ENCODE measurements at regions not wholly inside any gene's neighbourhood (a gene's known extent, or its start where the extent isn't known, plus 50 kb on each side); places are given as distances from the start of the nearest gene placed in this dataset.
"Not testable (repeated sequence)": the region's sequence is repeated elsewhere in the genome, so short reads cannot be mapped to it uniquely, and the experiment has no call there.

- Histone ChIP-seq H4K20me1 (ENCODE audit: insufficient read depth, low read length) (no peaks in the 10 kb centered on the region; the same call in 1 of the 2 replicates), H2AFZ (replicated peaks; ENCODE audit: low read length, poor library complexity) (no peak overlapping the region), H2BK120ac (ENCODE audit: low read depth, low read length) (no peak overlapping the region), H2BK5ac (ENCODE audit: low read depth, low read length, poor library complexity, severe bottlenecking) (no peak overlapping the region), H3K79me1 (ENCODE audit: low read depth in 1 of 2, low read length in 2 of 2) (no peaks in the 10 kb centered on the region), H3K4me3 (ENCODE audit: insufficient read depth, low read depth, low read length) (no peak overlapping the region), H3K9me3 (ENCODE audit: control insufficient read depth, insufficient read depth, low read length) (no peaks in the 10 kb centered on the region), H2BK20ac (ENCODE audit: low read depth, low read length) (no peak overlapping the region), H2AK9ac (replicated peaks; ENCODE audit: low read depth, low read length, poor library complexity) (no peak overlapping the region), H3K36me3 (ENCODE audit: control insufficient read depth, insufficient read depth, low read length) (no peaks in the 10 kb centered on the region), H3K4me1 (ENCODE audit: control insufficient read depth, insufficient read depth, low read length) (no peaks in the 10 kb centered on the region), H4K5ac (ENCODE audit: low read depth, low read length) (no peak overlapping the region), H3K4ac (ENCODE audit: low read depth, low read length) (no peak overlapping the region), H3K9me1 (ENCODE audit: insufficient read depth, low read length) (no peaks in the 10 kb centered on the region), H3K9ac (ENCODE audit: low read depth, low read length) (no peak overlapping the region), H3K56ac (ENCODE audit: extremely low read depth, insufficient read depth, low read length) (no peak overlapping the region), H4K91ac (ENCODE audit: insufficient read depth, low read depth, low read length) (no peak overlapping the region), H2BK15ac (ENCODE audit: low read depth, low read length) (no peak overlapping the region), H2AK5ac (ENCODE audit: low read depth, low read length) (no peak overlapping the region), H4K8ac (ENCODE audit: low read depth in 2 of 2, low read length in 2 of 2) (no peak overlapping the region), H3K4me2 (ENCODE audit: low read depth, low read length) (no peak overlapping the region), H3K18ac (ENCODE audit: low read depth, low read length) (no peak overlapping the region), H3K27me3 (ENCODE audit: control insufficient read depth, insufficient read depth, low read length) (no peaks in the 10 kb centered on the region), H3K27ac (ENCODE audit: insufficient read depth, low read length) (no peak overlapping the region), H3K14ac (replicated peaks; ENCODE audit: low read depth, low read length) (no peak overlapping the region), H3K23ac (ENCODE audit: low read depth, low read length) (no peak overlapping the region)
- in situ Hi-C loops (cut with MboI; ENCODE audit: low sequenced_read_pairs) (no loop called here), intact Hi-C loops (cut with micrococcal nuclease) (no loop called here), dilution Hi-C loops (cut with HindIII; ENCODE audit: low sequenced_read_pairs, unreplicated experiment) (no loop called here)
- ChIA-PET POLR2A (ENCODE audit: unreplicated experiment) (no interaction called here), CTCF (interaction anchor here (1.3 kb wide), 1 partner anchor 9 kb away, joined by 3 read pairs; no protein-coding TSS in a partner anchor)
- 83% methylated on average over 1 of the region's 2 CpGs; no CpG with 5 or more reads in 1 of the 2 experiments for WGBS, 2 experiments (ENCODE audit: extremely low coverage in 2 of 2, insufficient read length in 1 of 2)
- BruUV-seq (replicated peaks): no TSS peak
- ATAC-seq (ENCODE audit: low read depth) (no peak), DNase-seq (no peak)
- TF ChIP-seq POLR2A (IDR thresholded peaks at IDR 0.05; ENCODE audit: low read depth, low read length) (no peak), BHLHE40 (IDR thresholded peaks at IDR 0.05; ENCODE audit: low read depth, low read length) (no peak), MAZ (IDR thresholded peaks at IDR 0.05; ENCODE audit: borderline replicate concordance, low read depth, low read length) (no peak), CHD1 (IDR thresholded peaks at IDR 0.05; ENCODE audit: low read depth, low read length) (no peak), MAFK (IDR thresholded peaks at IDR 0.05; ENCODE audit: low read depth, low read length) (no peak), RAD21 (IDR thresholded peaks at IDR 0.05; ENCODE audit: low read length) (no peak)
These were observed 438.9 kb upstream of the PODXL start for GRCh38 chr7:131995324-131995723.

GRCh38 chr7:131981069-131981468 is 424.6 kb upstream of the PODXL start:
- ATAC-seq (ENCODE audit: low read depth); in situ Hi-C loops (cut with MboI; ENCODE audit: low sequenced_read_pairs); H3K56ac ChIP-seq (ENCODE audit: extremely low read depth, insufficient read depth, low read length); H2AFZ ChIP-seq (replicated peaks; ENCODE audit: low read length, poor library complexity); H3K4me3 ChIP-seq (ENCODE audit: insufficient read depth, low read depth, low read length); H2BK5ac ChIP-seq (ENCODE audit: low read depth, low read length, poor library complexity, severe bottlenecking); H4K20me1 ChIP-seq (ENCODE audit: insufficient read depth, low read length); H4K5ac ChIP-seq (ENCODE audit: low read depth, low read length); H3K4me2 ChIP-seq (ENCODE audit: low read depth, low read length); H3K9me1 ChIP-seq (ENCODE audit: insufficient read depth, low read length); H3K18ac ChIP-seq (ENCODE audit: low read depth, low read length); DNase-seq; H2BK20ac ChIP-seq (ENCODE audit: low read depth, low read length); H3K4ac ChIP-seq (ENCODE audit: low read depth, low read length); H2AK9ac ChIP-seq (replicated peaks; ENCODE audit: low read depth, low read length, poor library complexity); intact Hi-C loops (cut with micrococcal nuclease); H4K8ac ChIP-seq (ENCODE audit: low read depth in 2 of 2, low read length in 2 of 2); H3K27me3 ChIP-seq (ENCODE audit: control insufficient read depth, insufficient read depth, low read length); H4K91ac ChIP-seq (ENCODE audit: insufficient read depth, low read depth, low read length); H3K9me3 ChIP-seq (ENCODE audit: control insufficient read depth, insufficient read depth, low read length); H3K23ac ChIP-seq (ENCODE audit: low read depth, low read length); H2BK15ac ChIP-seq (ENCODE audit: low read depth, low read length); H2BK120ac ChIP-seq (ENCODE audit: low read depth, low read length); BruUV-seq (replicated peaks); dilution Hi-C loops (cut with HindIII; ENCODE audit: low sequenced_read_pairs, unreplicated experiment); H2AK5ac ChIP-seq (ENCODE audit: low read depth, low read length); H3K79me1 ChIP-seq (ENCODE audit: low read depth in 1 of 2, low read length in 2 of 2); H3K14ac ChIP-seq (replicated peaks; ENCODE audit: low read depth, low read length); H3K36me3 ChIP-seq (ENCODE audit: control insufficient read depth, insufficient read depth, low read length); H3K9ac ChIP-seq (ENCODE audit: low read depth, low read length); H3K27ac ChIP-seq (ENCODE audit: insufficient read depth, low read length); H3K4me1 ChIP-seq (ENCODE audit: control insufficient read depth, insufficient read depth, low read length); POLR2A ChIA-PET (ENCODE audit: unreplicated experiment); CTCF ChIA-PET: not testable (repeated sequence)

Data from IMR-90 (cell line).